GM03348 (cell line): ENCODE measurements at regions not wholly inside any gene's neighbourhood (a gene's known extent, or its start where the extent isn't known, plus 50 kb on each side); places are given as distances from the start of the nearest gene placed in this dataset.

Source experiments
- DNase-seq: peaks from one replicate; pipeline ENCODE4 v3.0.0; 2012; ENCODE audit warnings: low spot score

DNA sequence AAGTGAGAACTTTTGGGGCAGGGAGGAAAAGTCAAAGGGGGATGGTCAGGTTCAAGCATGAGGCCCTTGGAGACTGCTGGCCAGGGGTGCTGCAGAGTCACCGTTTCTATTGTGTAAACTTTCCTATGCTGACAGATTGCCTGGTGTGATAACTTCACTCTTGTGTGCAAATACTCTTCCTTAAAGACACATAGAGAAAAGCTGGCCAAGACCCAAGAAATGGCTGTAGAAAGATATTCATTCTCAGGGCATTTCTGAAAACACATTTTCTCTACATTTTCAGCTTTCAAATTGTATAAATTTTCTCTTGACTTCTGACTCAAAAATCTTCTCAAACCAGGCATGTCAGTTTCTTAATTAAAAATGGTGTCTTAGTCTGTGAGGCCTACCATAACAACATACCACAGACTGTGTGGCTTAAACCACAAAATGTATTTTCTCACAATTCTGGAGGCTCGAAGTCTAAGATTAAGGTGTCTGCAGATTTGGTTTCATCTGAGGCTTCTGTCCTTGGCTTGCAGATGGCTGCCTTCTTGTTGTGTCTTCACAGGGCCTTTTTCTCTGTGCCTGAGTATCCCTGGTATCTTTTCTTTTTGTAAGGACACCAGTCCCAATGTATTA is 304.5 kb downstream of the KCNRG start:
- peak; percentile 12 for DNase-seq

GRCh38 chr13:50320271-50320862 is 305.1 kb downstream of the KCNRG start:
- DNase-seq: peak; percentile 17

GRCh38 chr13:50322006-50322405 is 306.8 kb downstream of the KCNRG start:
- DNase-seq: no peak

DNA sequence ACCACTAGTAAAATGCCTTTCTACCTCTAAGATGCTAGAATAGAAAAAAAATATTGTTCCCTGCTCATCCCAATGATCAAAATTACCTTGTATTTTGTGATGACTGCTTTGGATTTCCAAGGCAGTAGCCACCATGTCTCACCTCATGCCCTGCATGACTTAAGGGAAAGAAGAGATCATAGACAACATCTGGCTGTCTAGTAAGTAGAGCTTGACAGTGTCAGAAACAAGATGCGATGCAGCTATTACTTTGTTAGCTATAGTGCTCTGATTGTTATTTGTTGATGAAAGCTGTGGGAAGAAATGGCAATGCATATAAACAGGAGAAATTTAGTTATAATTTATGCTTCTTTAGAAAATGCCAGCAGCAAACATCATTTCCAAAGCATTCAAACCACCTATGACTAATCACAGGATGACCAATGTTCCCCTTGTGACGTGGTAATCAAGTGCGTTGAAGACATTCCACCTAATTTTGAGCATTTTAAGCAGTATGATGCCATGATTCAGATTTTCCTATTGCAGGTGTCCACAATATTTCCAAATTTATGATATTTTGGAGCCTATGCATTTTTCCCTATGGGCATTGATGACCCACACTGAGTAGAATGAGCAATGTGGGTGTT is 308.3 kb downstream of the KCNRG start:
- peak; percentile 66 for DNase-seq

DNA sequence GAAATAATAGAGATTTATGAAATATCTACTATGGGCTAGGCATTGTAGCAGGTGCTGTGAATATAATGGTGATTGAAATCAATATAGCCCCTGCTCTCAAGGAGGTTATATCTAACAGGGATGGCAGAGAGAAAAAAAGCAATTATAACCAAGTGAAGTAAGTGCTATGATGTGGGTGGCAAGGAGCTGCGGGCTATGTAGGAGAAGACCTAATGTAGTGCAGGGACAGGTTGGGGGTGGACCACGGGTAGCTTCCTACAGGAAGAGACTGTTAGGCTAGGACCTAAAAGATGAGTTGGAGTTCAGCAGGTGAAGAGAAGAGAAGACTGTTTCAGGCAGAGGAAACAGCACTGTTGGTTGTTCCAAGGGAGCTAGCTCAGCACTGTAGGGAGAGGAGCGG is 311.0 kb downstream of the KCNRG start:
- no peak for DNase-seq

GRCh38 chr13:50326811-50327210 is 311.6 kb downstream of the KCNRG start:
- DNase-seq: peak; percentile 16

DNA sequence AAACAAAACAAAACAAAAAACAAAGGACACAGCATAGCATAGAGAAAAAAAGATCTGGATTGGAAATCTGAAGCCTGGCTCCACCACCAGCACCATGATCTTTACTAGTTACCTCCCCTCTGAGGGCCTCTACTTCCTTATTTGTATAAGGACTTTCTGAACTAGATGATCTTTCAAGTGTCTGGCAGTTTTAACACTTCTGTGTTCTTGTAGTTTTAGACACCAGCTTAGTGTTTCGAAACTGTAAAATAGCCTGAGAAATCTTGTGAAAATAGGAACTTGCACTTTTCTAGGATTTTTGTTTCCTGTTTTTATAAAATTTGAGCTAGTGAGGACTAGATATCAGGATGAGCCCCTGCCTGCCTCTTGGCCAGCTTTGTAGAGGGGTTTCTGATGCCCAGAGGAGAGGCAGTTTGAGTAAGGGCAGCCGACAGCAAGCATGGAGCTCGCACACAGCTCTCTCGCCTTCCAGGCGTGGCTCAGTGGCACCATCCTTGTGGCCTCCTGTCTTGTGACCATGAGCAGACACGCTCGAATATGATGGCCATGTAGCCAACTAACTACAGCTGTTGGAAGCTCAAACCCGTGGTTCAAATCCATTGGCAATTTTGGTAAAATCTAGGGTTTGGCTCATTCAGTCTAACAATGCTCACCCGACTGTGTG is 319.0 kb downstream of the KCNRG start:
- no peak for DNase-seq

GRCh38 chr13:50334944-50335343 is 319.7 kb downstream of the KCNRG start:
- no peak for DNase-seq

GRCh38 chr13:50339271-50339670 is 324.0 kb downstream of the KCNRG start:
- DNase-seq: no peak

GRCh38 chr13:50340146-50340545 is 324.9 kb downstream of the KCNRG start:
- DNase-seq: no peak

DNA sequence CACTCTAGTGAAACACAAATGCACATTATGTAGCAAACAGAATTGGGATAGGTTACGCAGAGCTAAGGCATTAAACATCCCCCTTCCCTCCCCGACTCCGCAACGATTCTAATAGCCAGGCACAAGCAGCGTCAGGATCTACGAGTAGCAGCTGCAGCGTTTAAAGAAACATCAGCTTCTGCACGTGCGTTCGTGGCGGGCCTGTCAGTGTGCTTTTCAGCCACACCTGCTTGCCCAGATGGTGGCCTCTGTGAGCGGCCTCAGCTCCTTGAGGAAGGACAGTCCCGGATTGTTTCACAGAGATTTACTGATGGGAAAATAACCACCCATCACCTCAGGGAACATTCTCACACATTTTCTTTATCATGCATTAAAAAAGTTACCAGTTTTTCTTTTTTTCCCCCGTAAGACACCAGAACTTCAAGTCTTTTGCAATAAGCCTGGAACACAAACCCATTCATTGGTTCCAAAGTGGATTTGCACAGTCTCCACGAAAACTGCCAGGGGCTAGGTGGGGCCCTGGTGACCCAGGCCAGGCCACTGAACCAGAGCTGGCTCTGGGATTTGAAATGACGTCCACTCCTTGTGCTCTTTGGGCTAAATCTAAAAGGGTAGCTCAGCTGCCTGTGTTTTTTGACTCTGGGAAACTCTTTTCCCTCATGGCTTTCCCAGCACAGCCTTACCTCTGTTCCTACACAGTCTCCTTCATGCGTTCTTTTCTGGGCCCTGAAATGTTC is 325.5 kb downstream of the KCNRG start:
- DNase-seq: no peak

- no peak for DNase-seq
Measured at GRCh38 chr13:50341526-50341925, 326.3 kb downstream of the KCNRG start.

GRCh38 chr13:50344717-50345116 is 329.5 kb downstream of the KCNRG start:
- no peak for DNase-seq

DNA sequence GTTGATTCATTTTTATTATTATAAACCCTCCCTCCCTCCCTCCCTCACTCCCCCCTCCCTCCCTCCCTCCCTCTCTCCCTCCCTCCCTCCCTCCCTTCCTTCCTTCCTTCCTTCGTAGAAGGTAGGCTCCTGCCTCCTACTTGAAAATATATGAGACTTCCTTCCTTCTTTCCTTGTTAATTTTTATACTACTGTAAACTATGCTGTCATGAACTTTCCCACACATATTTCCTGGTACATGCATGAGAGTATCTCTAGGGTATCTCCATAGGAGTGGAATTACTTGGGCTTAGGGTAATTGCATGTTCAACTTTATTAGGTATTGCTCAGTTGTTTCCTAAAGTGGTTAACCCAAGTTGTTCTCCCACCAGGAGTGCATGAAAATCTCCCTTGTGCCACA is 330.6 kb downstream of the KCNRG start:
- no peak for DNase-seq

DNA sequence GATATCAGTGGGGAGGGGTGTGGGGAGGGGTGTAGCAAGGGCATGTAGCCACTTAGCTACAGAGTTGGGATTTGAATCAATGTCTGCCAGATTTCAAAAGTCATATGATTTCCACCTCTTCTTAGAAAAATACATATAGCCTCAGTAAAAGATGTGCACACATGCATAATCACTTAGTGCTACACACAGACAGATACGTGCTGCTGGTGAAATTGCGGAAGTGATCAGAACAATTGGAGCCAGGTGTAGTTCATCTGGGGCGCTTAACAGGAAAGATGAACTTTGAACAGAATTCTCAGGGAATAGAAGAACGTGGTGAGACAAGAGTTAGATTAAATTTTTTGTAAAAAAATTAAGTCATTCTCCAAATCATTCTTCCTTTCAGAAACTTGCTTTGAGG is 333.1 kb downstream of the KCNRG start:
- no peak for DNase-seq

GRCh38 chr13:50352720-50353480 is 337.7 kb downstream of the KCNRG start:
- DNase-seq: peak; percentile 6

- peak; percentile 19 for DNase-seq
Measured at GRCh38 chr13:50353651-50354415, 338.6 kb downstream of the KCNRG start.

DNA sequence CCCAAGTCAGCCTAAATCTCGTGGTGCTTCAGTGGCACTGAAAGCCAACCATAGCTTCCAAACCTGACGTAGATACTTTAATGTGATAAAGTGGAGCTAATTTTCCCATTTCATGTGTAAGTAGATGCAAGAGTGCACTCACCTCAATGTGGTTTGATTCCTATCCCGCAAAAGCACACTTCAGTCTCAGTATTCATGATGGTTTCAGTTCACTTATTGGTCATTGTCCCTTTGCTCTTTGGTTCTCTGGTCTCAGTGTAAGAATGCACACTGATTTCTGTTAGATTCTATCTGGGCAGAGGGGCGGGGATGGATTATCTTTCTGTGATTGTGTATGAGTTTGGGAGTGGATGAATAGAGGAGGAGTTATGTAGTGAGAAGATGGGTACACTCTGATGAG is 340.6 kb downstream of the KCNRG start:
- no peak for DNase-seq

- DNase-seq: no peak
Measured at GRCh38 chr13:50357136-50357535, 341.9 kb downstream of the KCNRG start.

GRCh38 chr13:50357586-50358118 is 342.4 kb downstream of the KCNRG start:
- DNase-seq: peak; percentile 63
